GM21528 (cell line): ENCODE measurements at regions not wholly inside any gene's neighbourhood (a gene's known extent, or its start where the extent isn't known, plus 50 kb on each side); places are given as distances from the start of the nearest gene placed in this dataset.

ENCODE experiments used
- ATAC-seq: cut with Tn5 transposase; IDR thresholded peaks from one replicate; pipeline ENCODE4 v1.9.1; 2021; ENCODE audit warnings: mild to moderate bottlenecking, moderate library complexity; ENCODE audit not compliant: unreplicated experiment, low FRiP score

DNA sequence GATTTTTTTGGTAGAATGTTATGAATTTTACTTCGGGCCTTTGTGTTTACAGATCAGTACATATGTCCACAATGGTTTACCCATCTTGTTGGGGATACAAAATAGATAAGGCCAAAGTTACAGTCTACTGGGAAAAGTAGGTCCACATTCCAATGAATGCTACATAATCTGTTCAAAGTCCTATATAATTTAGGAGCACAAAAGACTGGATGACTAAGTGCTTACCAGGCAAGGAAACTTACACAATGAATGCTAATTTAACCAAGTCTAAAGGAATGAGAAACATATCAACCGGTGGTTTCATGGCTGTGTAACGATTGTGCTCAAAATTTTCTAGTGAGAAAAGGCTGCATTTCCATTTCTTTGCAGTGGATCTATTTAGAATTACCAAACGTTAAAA, 97.4 kb upstream of the TRPM3 start:
- ATAC-seq = no peak

DNA sequence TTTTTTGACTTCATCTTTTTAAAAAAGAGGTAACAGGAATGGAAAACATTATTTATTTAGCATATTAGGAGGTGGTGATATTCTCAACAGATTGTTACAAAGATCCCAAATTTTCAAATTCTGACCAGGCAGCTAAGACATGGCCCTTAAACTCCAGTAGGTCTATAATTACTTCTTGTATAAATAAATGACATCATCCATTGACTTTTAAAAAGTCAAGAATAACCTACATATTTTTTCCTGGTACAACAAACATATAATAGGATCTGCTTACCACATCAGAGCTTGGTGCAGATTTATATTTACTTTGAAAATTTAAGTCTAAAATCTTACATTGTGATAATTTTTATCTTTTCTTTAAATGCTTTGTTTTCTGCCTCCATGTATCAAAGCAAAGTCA, 92.2 kb upstream of the TRPM3 start:
- no peak for ATAC-seq

DNA sequence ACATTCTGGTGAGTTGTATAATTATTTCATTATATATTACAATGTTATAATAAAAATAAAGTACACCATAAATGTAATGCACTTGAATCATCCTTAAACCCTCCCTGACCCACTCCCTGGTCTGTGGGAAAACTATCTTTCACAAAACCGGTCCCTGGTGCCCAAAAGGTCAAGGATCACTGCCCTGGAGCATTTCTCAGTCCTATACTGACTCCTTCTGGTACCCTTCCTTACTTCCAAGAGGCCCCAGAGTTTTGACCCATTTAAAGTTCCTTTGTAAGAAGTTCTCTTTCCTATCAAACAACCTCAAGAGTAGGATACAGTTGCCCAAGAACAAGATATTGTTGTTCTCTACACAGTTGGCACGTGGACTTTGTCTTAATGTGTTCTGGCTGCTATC, 88.9 kb upstream of the TRPM3 start:
- ATAC-seq = no peak

DNA sequence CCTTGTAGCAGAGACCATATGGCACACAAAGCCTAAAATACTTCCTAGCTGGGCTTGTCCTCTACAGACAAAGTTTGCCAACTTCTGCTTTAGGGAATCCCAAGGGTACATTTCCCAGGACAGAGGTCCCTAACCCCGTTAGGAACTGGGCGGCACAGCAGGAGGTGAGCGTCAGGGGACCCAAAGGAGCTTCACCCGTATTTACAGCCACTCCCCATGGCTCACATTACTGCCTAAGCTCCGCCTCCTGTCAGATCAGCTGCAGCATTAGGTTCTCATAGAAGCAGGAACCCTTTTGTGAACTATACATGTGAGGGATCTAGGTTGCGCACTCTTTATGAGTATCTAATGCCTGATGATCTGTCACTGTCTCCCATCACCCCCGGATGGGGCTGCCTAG, 88.5 kb upstream of the TRPM3 start:
- no peak for ATAC-seq

DNA sequence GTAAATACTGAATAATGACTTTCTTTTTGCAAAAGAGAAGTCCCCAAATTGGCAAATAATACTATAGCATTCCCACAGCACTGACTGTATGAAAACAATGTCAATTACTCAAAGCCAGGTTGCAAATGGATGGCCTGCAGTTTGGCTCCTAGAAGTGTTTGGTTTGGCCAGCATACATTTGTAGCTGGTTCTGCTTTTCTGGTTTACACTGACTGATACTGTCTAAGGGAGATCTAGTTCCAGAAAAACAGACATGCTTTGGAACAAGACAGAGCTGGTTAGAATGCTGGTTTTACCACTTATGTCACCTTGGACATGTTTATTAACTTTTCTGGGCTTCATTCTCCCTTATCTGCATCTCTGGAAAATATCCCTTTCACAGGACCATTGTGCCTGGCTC, 81.5 kb upstream of the TRPM3 start:
- ATAC-seq = no peak

- ATAC-seq = no peak
Observed at GRCh38 chr9:71191708-71192107, 70.3 kb upstream of the TRPM3 start.

DNA sequence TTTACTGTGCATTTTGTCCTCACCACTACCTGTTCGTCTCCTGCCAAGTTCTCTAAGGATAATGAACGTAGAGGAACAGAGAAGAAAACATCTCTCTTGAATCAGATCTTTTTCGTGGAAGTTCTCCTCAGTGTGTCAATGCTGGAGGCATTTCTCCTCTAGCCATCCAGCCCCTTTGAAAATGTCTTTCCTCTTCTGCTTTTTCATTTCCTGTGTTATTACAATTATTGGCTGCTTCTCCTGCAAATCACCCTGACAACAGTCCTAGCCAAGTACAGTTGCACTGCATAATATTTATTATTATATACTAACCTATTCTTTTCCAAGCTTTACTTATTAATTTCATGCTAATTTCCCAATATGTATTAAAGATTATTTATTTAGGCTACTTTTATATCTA, 61.8 kb upstream of the TRPM3 start:
- ATAC-seq = no peak

- ATAC-seq = no peak
Observed at GRCh38 chr9:71179183-71179582, 57.8 kb upstream of the TRPM3 start.

- ATAC-seq = no peak
Observed at GRCh38 chr9:71177901-71178300, 56.5 kb upstream of the TRPM3 start.

- ATAC-seq = no peak
Observed at GRCh38 chr9:71171517-71171916, 50.1 kb upstream of the TRPM3 start.
